ENCODE measurements at regions not wholly inside any gene's neighbourhood (a gene's known extent, or its start where the extent isn't known, plus 50 kb on each side); places are given as distances from the start of the nearest gene placed in this dataset.
"Not testable (repeated sequence)": the region's sequence is repeated elsewhere in the genome, so short reads cannot be mapped to it uniquely, and the experiment has no call there.

DNA sequence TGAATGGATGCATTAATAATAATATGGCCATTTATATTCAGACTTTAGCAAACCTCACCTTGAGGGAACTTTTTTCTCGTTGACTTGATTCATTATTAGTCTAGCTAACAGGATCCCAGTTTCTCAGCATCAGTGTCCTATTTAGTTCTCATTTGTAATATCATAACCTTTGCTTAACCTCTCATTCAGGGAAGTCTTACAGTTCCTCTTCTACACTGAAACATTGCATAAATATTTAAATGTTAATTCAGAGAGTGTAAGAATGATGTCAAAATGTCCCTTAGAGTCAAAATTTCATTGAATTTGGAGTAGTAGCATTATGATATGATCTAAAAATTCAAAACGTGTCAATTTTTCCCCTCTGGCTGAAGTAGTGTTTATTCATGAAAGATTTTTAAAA, 650.1 kb downstream of the EFNA5 start:
- intact Hi-C loops (cut with DNase I), result no loop called here
- DNase-seq, result no peak

DNA sequence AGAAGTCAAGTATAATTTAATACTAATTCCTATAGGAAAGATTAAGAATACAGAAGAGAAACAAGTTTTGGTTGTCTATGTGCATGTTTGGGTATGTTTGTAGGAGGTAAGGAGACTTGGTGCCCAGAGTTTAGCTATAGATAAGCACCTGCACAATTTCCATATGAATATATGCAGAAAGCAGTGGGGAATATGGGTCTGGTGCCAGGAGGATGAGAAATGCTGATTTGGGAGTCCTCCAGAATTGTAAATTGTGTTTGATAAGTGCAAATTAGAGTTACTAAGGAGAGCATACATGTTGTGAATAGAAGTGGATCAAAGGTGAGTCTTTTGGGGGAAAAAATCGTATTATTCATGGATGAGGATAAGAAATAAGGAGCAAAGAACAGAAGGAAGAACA, 653.1 kb downstream of the EFNA5 start:
- intact Hi-C loops (cut with DNase I), result no loop called here
- DNase-seq, result no peak

DNA sequence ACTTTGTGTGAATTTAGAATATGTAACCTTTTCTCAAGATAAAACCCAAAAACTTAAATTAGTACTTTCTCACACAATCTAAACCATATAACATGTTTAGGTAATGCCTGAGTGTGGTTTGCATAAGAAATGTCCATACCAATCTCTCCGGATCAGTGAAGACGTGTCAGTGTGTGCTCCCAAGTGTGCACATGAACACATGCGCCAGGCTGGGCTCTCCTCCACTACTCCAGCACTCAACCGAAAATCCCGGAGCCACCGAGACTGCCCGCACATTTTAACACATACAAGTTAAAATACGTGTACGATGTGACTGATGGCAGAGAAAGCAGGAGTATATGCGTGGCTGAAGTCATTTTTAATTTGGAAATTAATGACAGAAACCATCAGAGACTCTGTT, 658.4 kb downstream of the EFNA5 start:
- DNase-seq, result peak in 3 of 10 donors; percentile 57 to 71 (median 63)
- intact Hi-C loops (cut with DNase I), result no loop called here

DNA sequence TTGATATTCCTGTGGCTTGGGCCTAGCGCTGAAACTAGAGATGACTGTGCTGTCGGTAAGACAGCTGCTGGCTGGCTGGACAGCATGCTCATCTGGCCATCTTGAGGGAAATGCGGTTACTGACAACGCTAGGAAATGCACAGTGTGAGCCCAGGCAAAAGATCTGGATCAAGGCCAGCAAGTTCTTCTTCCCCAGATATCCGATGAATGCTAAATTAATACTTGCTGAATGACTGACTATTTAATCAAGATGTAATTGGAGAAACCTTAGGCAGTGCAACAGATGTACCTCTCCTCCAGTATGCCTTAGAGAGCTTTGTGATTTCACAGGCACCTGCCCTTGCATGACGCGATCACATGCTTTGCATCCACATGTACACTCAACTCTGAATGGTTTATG, 659.1 kb downstream of the EFNA5 start:
- no peak for DNase-seq
- intact Hi-C loops (cut with DNase I), result no loop called here

DNA sequence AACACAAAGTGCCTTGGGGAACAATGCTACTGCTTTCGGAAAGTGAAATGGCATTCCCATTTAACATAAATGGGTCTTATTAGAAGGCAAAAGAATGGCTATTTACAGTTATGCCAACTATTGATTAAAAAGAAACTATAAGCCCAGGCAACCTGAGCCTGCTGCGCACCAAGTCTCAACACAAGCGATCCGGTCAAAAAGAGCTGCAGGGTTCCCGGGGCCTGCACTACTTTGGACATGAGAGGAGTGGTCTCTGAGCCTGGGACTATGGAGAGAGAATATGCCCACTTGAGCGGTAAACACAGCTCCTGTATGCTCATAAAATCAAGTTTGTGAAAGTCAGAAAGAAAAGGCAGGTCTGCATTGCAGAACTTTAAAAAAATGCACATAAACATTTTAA, 660.7 kb downstream of the EFNA5 start:
- peak in 2 of 10 donors; percentile 51 to 64 for DNase-seq
- intact Hi-C loops (cut with DNase I), result no loop called here

DNA sequence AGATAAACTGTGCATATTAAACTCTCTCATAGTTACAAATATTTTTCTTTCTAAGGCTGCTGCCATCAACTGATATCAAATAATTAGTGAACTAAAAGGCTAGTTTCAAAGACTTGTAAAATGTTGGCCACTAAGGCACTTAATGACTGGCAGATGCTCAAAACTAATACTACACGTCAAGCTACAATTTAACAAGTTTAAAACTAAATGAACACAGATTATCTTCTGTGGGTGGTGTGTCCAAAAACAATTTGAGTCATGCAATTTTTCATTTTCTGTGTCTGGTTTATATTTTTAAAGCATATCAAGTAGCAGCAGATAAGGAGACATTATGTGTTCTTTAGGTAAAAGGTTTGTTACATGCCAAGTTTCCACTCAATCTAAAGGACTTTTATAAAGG, 665.1 kb downstream of the EFNA5 start:
- intact Hi-C loops (cut with DNase I), result no loop called here
- no peak for DNase-seq

DNA sequence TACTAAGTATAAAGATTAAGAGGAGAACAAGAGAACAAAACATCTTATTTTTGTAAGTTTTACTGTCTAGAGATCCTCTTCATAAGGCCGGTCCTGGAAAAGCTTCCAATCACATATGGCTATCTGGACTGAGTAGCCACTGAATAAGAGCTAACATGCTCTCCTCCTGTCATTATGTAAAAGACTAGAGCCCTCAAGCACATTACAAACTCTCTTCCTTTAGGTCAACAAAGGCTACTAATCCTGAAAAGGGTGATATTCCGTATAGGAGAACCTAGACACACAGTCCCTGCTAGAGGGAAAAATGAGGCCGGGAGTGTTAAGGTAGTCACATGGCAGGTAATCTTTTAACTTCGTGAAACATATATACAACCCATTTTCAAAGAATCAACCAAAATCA, 665.6 kb downstream of the EFNA5 start:
- intact Hi-C loops (cut with DNase I), result no loop called here
- DNase-seq, result no peak

DNA sequence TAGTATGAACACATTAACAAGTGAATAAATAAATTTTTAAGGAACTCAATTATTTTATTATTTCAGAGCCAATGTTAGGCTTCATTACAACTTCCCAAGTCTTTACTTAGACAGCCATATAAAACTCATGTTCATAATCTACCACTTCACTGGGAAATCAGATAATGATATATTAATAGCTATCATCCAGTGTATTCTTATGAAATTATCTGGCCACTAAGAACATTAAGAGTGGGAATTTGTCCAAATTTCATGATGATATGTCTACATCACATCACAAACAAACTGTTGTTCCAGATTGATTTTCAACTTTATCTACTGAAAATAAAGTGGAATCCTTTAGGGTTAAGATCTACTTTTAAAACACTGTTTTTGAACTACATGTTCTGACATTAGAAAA, 668.6 kb downstream of the EFNA5 start:
- intact Hi-C loops (cut with DNase I), result no loop called here
- no peak for DNase-seq

DNA sequence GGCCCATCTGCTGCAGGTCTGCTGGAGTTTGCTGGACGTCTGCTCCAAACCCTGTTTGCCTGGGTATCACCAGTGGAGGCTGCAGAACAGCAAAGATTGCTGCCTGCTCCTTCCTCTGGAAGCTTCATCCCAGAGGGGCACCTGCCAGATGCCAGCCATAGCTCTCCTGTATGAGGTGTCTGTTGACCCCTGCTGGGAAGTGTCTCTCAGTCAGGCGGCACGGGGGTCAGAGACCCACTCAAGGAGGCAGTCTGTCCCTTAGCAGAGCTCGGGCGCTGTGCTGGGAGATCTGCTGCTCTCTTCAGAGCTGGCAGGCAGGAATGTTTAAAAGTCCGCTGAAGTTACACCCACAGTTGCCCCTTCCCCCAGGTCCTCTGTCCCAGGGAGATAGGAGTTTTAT, 671.2 kb downstream of the EFNA5 start:
- intact Hi-C loops (cut with DNase I), result not testable (repeated sequence)

DNA sequence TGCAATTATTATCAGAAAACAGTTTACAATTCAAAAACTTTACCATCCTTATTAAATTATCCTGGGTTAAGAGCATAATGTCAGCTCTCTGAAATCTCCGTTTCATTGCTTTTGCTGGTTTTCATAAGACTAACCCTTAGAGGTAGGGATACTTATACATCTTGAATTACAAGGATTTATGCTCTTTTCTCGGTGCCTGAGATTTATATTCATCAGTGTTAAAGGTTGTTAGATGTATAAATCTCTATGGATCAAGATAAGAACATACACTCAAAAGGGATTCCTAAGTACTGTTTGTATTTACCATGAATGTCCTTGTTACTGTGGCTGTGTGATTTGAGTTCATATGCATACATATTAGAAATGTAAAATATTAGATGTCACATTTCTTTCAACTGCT, 684.7 kb downstream of the EFNA5 start:
- intact Hi-C loops (cut with DNase I), result no loop called here

More for the DNA sequence above, 671.2 kb downstream of the EFNA5 start:
- peak in 1 of 10 donors; percentile 52 for DNase-seq

DNA sequence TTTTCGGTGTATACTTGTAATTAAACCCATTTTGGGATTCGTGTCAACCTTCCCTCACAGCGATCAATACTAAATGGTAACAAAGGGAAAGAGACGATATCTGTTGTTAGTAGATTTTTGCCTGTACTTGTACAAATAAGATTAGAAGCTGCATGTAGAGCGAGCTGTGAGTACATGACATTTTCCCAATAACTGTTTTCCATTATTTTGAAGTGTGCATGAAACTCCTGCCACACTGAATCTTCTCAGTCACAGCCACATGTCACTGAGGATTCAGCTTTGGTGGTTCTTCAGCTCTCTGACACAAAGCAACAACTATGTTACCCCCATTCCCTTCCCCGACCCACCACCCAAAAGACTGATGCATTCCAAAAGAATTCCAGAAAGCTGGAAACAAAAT, 685.6 kb downstream of the EFNA5 start:
- intact Hi-C loops (cut with DNase I), result no loop called here
- DNase-seq, result no peak

More for the DNA sequence above, 684.7 kb downstream of the EFNA5 start:
- no peak for DNase-seq

DNA sequence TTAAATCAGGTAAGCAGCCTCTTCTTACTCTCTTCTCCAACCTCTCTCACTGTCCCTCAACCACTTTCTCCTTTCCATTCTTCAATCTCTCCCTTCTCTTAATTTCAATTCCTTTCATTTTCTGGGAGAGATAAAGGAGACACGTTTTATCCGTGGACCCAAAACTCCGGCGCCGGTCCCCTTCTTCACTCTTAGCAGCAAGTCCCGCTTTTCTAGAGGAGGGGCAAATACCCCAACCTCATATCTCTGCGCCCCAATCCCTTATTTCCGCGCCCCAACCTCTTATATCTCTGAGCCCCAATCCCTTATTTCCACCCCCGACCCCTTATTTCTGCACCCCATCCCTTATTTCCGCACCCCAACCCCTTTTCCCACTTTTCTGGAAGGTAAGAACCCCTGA, 691.6 kb downstream of the EFNA5 start:
- DNase-seq, result peak in 1 of 10 donors; percentile 56

DNA sequence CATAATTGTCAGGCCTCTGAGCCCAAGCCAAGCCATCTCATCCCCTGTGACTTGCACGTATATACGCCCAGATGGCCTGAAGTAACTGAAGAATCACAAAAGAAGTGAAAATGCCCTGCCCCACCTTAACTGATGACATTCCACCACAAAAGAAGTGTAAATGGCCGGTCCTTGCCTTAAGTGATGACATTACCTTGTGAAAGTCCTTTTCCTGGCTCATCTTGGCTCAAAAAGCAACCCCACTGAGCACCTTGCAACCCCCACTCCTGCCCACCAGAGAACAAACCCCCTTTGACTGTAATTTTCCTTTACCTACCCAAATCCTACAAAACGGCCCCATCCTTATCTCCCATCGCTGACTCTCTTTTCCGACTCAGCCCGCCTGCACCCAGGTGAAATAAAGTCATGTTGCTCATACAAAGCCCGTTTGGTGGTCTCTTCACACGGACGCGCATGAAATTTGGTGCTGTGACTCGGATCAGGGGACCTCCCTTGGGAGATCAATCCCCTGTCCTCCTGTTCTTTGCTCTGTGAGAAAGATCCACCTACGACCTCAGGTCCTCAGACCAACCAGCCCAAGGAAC, 692.1 kb downstream of the EFNA5 start:
- intact Hi-C loops (cut with DNase I), result not testable (repeated sequence)

More for the DNA sequence above, 691.6 kb downstream of the EFNA5 start:
- intact Hi-C loops (cut with DNase I), result not testable (repeated sequence)

DNA sequence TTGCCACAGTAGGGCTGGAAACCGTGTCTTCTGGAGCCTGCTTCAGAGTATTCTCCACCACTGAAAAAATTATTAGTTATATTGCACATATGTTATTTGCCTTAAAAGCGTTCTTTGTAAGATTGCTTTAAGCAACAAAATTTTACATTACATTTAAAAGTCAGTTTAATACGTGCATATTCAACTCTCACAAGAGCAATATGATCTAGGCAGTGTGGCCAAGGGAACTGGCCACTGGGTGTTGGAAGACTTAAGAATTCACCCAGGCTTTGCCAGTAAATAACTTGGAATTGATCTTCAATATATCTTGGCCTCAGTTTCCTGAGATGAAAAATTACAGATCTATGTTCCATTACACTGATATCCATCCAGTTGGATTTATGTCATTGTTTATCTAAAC, 694.4 kb downstream of the EFNA5 start:
- DNase-seq, result peak in 1 of 10 donors; percentile 25
- intact Hi-C loops (cut with DNase I), result no loop called here

More for the DNA sequence above, 692.1 kb downstream of the EFNA5 start:
- peak in 1 of 10 donors; percentile 37 for DNase-seq

DNA sequence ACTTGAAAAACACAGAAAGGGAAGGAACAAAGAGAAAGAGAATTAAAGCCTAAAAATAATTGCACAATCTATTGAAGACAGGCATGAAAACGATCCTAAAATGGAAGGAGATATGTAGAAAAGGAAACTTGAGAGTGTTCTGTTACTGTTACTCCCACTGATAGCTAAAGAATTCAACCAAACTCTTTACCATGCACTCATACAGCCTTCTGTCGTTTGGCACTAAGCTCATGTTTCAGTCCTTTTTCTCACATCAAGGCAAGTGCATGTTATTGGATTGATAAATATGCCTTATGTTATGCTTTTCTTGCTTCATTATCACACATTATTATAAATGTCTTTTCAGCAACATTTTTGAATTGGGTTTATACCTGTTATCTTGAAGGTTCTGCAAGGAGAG, 696.5 kb downstream of the EFNA5 start:
- intact Hi-C loops (cut with DNase I), result no loop called here
- no peak for DNase-seq

DNA sequence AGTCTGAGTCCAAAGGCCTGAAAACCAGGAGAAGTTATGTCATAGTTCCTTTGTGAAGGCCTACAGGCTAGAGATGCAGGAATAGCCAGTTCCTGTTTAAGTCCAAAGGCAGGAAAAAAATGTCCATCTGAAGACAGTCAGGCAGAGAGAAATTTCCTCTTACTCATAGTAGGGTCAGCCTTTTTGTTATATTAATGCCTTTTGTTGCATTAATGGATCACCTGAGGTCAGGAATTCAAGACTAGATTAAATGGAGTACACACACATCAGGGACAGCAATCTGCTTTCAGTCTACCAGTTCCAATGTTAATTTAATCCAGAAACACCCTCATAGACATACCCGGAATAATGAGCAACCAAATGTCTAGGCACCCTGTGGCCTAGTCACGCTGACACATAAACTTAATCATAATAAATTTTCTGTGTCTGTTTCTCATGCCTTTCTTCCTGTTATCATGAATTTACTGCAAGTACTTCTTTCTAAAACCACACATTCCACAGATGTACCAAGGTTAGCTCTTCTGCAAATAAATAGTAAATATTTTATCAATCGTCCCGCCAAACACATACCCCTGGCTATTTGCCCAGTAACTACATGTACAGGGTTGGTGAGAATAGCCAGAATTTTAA, 703.9 kb downstream of the EFNA5 start:
- intact Hi-C loops (cut with DNase I), result no loop called here

DNA sequence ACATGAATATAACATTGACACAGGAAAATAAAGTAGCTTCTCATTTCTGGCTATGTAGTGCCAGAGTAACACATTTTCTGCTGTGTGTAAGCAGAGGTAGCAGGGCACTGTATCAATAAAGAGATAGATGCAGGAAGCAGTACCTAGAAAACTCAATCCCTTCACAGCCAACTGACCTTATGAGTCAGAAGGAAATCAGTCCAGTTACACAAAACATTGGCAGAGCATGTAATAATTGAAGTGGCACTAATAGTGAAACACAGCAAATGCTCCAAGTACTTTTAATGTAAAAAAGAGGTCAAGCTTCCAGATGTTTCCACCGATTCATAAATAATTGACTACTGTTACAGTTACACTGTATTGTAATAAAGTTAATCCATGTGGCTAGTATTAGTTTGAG, 706.6 kb downstream of the EFNA5 start:
- DNase-seq, result no peak
- intact Hi-C loops (cut with DNase I), result no loop called here

More for the DNA sequence above, 703.9 kb downstream of the EFNA5 start:
- no peak for DNase-seq

DNA sequence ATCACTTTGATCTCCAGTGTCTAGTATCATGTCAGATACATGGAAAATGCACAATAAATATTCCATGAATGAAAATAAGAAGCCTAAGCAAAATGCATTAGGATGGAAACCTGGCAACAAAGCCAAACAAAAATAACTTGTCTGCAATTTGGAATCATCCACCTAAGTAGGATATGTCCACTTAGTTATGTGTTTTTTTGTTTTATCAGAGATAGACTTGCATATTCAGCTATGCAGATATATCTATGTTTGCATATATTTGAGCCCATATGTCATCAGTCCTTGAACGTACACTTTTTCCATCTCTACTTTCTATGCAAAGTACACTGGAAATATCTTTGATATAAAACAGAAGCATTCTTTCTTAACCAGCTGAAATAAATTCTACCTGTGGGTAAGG, 707.1 kb downstream of the EFNA5 start:
- no peak for DNase-seq
- intact Hi-C loops (cut with DNase I), result no loop called here

DNA sequence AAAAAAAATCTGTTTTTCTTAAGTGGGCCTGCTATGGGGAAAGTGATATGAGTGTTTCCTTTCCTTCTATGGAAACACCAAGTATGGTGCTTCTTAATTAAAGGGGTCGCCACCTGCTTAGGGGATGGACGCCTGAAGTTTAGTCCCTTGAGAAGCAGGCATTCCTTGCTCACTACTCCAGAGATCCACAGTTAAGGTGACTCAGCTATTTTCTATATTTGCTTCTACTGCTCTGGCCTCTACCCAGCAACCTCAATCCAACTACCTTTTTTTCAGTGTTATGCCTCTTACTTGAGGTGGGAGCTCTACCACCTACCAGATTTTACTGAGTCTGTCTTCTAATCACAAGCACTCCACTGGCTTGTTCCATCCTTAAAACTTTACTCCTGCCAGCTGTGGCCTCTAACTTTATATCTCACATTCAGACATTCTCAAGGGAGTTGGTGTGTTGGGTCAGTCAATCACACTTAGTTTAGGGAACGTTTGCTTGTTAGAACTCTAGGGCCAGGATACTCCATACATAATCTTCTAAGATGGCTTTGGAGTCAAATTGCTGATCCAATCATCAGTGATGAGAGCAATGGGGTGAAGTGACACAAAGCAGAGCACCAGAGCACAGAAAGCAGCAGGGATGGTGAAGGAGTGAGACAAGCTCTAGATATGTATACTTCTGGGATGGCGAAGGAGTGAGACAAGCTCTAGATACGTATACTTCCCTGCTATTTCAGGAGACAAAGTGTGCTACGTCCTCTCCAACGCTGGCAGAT, 708.1 kb downstream of the EFNA5 start:
- DNase-seq, result no peak

DNA sequence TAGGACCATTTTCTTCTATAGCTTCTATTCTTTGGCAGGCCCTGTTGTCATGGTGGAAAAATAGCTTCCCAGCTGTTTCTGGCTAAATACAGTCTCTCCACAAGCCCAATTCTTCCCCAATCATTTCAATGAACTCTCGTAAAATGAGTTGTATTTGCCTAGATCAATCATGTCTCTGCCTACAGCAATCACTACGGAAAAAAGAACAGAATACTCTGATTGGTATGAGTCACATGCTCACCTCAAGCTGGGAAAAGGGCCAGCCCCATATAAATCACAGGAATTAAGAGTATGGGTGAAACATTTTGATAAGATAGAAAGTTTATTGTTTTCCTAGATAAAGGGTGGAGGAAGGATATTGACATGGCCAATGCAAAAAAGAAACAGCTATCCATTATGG, 711.4 kb downstream of the EFNA5 start:
- no peak for DNase-seq
- intact Hi-C loops (cut with DNase I), result no loop called here

More for the DNA sequence above, 708.1 kb downstream of the EFNA5 start:
- intact Hi-C loops (cut with DNase I), result no loop called here

DNA sequence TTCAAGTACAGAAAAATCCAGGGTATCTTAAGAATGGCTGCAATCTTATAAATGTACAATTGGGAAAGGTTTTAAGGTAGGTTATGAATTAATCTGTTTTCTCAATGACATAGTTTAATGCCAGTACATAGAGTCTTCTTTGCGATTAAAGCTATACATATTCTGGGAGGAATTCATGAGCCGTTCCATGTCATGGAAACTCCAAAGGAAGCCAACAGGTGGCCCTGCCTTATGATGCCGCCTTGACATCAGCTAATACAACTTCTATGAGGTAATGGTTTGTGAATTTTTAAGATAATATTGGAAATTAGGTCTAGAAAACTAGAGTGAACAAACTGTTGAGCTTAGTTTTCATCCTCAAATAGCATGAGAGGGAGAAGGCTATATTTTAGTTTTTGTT, 713.4 kb downstream of the EFNA5 start:
- intact Hi-C loops (cut with DNase I), result no loop called here
- DNase-seq, result no peak

DNA sequence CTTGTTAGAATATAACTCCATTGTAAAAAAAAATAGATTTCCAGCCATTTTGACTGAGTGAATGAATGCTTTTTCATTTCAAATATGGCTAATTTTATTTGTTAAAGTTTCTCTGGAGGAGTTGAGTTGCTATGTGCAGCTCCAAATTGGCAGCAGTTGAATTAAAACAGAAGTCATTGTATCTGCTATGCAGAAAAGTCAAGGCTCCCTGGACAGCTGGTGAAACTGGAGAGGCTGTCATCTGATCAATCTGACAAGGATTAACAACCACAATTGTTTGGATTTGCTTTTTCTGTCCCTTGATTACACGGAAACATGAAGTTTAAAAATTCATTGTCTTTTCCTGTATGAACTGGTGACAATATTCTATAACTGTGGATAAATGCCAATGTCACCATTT, 713.9 kb downstream of the EFNA5 start:
- DNase-seq, result no peak
- intact Hi-C loops (cut with DNase I), result no loop called here
